Stimulated activated naive CD8-positive, alpha-beta T cell treated with anti-CD3 and anti-CD28 coated beads, Interleukin-15, amount 100 ng/mL, for 72 hours (primary cell): ENCODE measurements at regions not wholly inside any gene's neighbourhood (a gene's known extent, or its start where the extent isn't known, plus 50 kb on each side); places are given as distances from the start of the nearest gene placed in this dataset.
A peak's percentile ranks its signal among the peaks of the same experiment; 100 is the strongest.

Experiments
- ATAC-seq: fragments of 150-1000 bp; cut with Tn5 transposase; 2 replicates; pipeline ENCODE4 v1.10.0; 2021; ENCODE audit warnings: mild to moderate bottlenecking, moderate library complexity
- DNase-seq, 2 donors: peaks; one replicate each; pipeline ENCODE4 v3.0.0; 2021 to 2022
- H3K27ac Mint-ChIP-seq, 2 donors: one replicate each; pipeline ENCODE4 v1.8.0; 2022; ENCODE audit warnings: mild to moderate bottlenecking in 2 of 2, mixed read lengths in 2 of 2, moderate library complexity in 2 of 2
- H3K27me3 Mint-ChIP-seq: one replicate; pipeline ENCODE4 v1.8.0; 2022; ENCODE audit warnings: mixed read lengths
- H3K4me1 Mint-ChIP-seq: one replicate; pipeline ENCODE4 v1.8.0; 2022; ENCODE audit warnings: mild to moderate bottlenecking, mixed read lengths
- H3K4me3 Mint-ChIP-seq, 2 donors: one replicate each; pipeline ENCODE4 v1.8.0; 2022; ENCODE audit warnings: mild to moderate bottlenecking in 2 of 2, mixed read lengths in 2 of 2, moderate library complexity in 1 of 2
- H3K9me3 Mint-ChIP-seq, 2 donors: one replicate each; pipeline ENCODE4 v1.8.0; 2022; ENCODE audit warnings: mixed read lengths in 2 of 2

- Mint-ChIP-seq H3K27me3 (no peaks in the 10 kb centered on the region), H3K27ac (no peak overlapping the region), H3K4me1 (peaks cover 8% of the 10 kb centered on the region), H3K4me3 (no peak overlapping the region), H3K9me3 (no peaks in the 10 kb centered on the region)
- ATAC-seq: no peak
- DNase-seq: no peak
Measured at GRCh38 chr1:212182171-212182570, 103.0 kb upstream of the PPP2R5A start.

DNA sequence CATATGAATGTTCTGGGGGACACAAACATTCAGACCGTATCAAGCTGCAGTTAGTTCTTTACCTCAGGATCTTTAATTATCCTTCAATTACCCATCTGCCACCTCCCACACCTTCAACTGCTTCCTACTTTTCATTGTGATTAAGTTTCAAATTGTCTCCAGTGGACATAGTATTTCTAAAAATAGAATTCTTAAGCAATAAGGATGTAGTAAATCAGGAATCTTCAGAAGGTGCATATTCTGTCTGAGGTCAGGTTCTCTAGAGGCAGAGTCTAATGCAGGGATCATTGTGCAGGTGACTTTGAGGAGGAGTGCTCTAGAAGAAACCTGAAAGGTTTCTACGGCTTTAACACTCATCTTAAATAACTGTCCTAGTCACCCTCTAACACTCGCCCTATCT lies 102.6 kb upstream of the PPP2R5A start:
- Mint-ChIP-seq H3K27ac (no peak overlapping the region), H3K4me3 (no peak overlapping the region), H3K27me3 (no peaks in the 10 kb centered on the region), H3K9me3 (no peaks in the 10 kb centered on the region), H3K4me1 (peaks cover 10% of the 10 kb centered on the region)
- no peak for ATAC-seq
- no peak for DNase-seq

DNA sequence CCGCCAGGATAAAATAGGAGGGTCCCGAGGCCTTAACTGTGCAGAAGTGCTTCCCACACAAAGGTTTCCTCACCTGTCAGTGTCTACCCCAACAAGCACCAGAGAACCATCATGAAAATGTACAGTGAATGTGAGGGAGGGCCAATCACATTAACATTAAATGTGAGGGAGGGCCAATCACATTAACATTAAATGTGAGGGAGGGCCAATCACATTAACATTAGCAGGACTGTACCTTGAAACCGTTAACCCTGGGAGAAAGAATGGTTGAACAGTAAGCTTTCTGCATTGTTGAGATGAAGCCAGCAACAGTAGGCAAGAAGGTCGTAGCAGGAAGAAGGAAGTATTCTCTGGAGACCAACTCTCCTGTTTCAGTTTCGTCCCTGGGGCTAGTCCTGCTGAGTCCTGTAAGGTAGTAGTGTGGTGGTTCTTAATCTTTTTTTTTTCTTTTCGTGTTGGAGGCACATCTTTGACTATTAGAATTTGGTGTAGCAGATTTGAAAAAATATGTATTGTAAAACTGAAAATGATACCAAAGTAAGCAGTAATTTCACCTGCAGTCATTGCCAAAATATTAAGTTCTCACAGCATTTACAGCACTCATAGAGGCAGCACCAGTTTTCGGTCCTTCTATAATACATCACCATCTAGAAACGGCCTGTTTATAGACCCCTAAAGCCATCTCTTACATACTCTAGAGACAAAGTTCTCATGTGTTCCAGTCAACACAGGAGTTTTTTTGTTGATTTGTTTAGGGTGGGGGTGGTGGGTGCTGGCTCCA lies 98.6 kb upstream of the PPP2R5A start:
- peak; percentile 47 for ATAC-seq
- DNase-seq: no peak
- Mint-ChIP-seq H3K27me3 (no peaks in the 10 kb centered on the region), H3K27ac (peak overlapping the region in 1 of 2 donors; percentile 68), H3K4me3 (peak overlapping the region in 1 of 2 donors; percentile 48), H3K4me1 (peaks cover 29% of the 10 kb centered on the region), H3K9me3 (no peaks in the 10 kb centered on the region)

DNA sequence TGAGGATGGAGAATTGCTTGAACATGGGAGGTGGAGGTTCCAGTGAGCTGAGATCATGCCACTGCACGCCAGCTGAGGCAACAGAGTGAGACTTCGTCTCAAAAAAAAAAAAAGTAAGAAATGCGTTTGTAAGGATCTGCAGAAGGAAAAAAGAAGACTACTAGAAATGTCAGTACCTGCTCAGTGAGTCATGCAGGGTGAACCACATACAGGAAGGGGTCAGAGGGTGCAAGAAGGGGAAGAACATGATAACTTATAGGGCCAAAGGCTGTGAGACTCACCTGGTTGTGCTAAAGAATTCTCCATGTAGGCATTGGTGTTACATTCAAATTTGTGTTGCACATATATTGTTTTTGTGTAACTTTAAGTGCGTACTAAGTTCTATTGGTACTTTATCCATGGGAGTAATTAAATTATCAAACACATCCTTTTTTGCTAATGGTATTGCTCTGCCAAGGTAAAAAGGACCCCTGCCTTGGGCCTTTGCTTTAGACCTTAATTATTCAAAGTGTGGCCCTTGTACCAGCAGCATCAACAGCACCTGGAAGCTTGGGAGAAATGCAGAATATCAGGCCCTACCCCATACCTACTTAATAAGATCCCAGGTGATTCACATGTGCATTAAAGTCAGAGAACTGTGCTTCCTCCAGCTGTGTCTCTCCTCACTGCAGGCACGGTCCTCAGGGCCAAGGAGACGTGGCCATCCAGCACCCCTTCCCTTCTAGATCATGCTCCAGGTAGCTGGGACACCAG lies 96.4 kb upstream of the PPP2R5A start:
- ATAC-seq (peak; percentile 98), DNase-seq (peak; percentile 22 to 37)
- Mint-ChIP-seq H3K9me3 (no peaks in the 10 kb centered on the region), H3K4me3 (no peak overlapping the region), H3K27ac (peak overlapping the region in 1 of 2 donors; percentile 10), H3K4me1 (peaks cover 29% of the 10 kb centered on the region), H3K27me3 (no peaks in the 10 kb centered on the region)

DNA sequence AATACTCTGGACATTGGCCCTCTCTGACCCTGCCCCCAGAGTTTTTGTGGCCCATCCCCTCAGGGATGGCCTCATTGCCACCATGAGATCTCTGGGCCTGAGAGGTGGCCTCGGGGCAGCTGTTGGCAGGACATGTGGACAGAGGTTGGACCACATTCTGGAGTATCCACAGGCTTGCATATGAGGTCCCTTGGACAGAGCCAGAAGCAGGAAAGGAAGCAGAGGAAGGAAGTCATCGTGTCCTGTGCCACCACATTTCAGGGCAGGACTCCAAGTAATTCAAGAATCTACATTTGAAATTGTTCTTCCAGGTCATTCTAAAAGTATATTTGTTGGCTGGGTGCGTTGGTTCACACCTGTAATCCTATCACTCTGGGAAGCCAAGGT lies 95.9 kb upstream of the PPP2R5A start:
- Mint-ChIP-seq H3K27ac (no peak overlapping the region), H3K4me1 (peaks cover 29% of the 10 kb centered on the region), H3K27me3 (no peaks in the 10 kb centered on the region), H3K9me3 (peaks cover 0 to 2% of the 10 kb centered on the region in 2 donors), H3K4me3 (no peak overlapping the region)
- DNase-seq (no peak), ATAC-seq (no peak)

GRCh38 chr1:212190169-212190568 lies 95.0 kb upstream of the PPP2R5A start:
- peaks cover 0 to 8% of the 10 kb centered on the region in 2 donors for H3K9me3 Mint-ChIP-seq
- H3K4me1 Mint-ChIP-seq: peaks cover 29% of the 10 kb centered on the region
- H3K27ac Mint-ChIP-seq: no peak overlapping the region

GRCh38 chr1:212192261-212192998 lies 92.8 kb upstream of the PPP2R5A start:
- H3K4me3 Mint-ChIP-seq: no peak overlapping the region
- DNase-seq: no peak
- H3K27ac Mint-ChIP-seq: no peak overlapping the region
- ATAC-seq: no peak
- peaks cover 7 to 8% of the 10 kb centered on the region in 2 donors for H3K9me3 Mint-ChIP-seq
- H3K4me1 Mint-ChIP-seq: peaks cover 20% of the 10 kb centered on the region
- no peaks in the 10 kb centered on the region for H3K27me3 Mint-ChIP-seq

More at GRCh38 chr1:212190169-212190568, 95.0 kb upstream of the PPP2R5A start:
- DNase-seq: no peak
- Mint-ChIP-seq H3K27me3 (no peaks in the 10 kb centered on the region), H3K4me3 (no peak overlapping the region)
- ATAC-seq: no peak

GRCh38 chr1:212196355-212196754 lies 88.9 kb upstream of the PPP2R5A start:
- Mint-ChIP-seq H3K9me3 (peaks cover 7 to 17% of the 10 kb centered on the region in 2 donors), H3K4me3 (no peak overlapping the region), H3K27ac (no peak overlapping the region), H3K27me3 (no peaks in the 10 kb centered on the region), H3K4me1 (no peaks in the 10 kb centered on the region)
- DNase-seq (no peak), ATAC-seq (no peak)

- Mint-ChIP-seq H3K4me3 (no peak overlapping the region), H3K9me3 (peaks cover 0 to 15% of the 10 kb centered on the region in 2 donors), H3K27me3 (no peaks in the 10 kb centered on the region), H3K4me1 (peaks cover 6% of the 10 kb centered on the region), H3K27ac (no peak overlapping the region)
- DNase-seq (no peak), ATAC-seq (no peak)
Measured at GRCh38 chr1:212201461-212201860, 83.7 kb upstream of the PPP2R5A start.

DNA sequence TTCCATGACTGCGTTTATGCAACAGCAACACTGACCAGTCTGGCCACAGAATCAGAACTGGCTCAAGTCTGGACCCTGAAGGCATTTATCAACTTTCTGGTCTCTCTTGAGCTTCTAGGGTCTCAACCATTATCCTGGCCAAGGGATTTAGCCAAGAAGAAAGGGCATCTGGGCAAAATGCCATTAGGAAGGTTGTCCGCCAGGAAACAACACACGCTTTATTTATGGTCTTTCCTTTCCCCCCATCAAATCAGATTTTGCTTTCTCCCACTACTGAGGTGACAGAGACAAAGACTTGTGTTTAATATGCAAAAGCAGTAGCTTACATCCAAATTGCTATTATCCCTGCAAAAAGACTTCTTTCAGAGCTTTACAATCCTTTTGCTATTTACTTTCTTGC lies 81.6 kb upstream of the PPP2R5A start:
- ATAC-seq: no peak
- Mint-ChIP-seq H3K4me3 (no peak overlapping the region), H3K4me1 (peaks cover 6% of the 10 kb centered on the region), H3K27ac (no peak overlapping the region), H3K27me3 (no peaks in the 10 kb centered on the region), H3K9me3 (peaks cover 0 to 15% of the 10 kb centered on the region in 2 donors)
- DNase-seq: no peak

DNA sequence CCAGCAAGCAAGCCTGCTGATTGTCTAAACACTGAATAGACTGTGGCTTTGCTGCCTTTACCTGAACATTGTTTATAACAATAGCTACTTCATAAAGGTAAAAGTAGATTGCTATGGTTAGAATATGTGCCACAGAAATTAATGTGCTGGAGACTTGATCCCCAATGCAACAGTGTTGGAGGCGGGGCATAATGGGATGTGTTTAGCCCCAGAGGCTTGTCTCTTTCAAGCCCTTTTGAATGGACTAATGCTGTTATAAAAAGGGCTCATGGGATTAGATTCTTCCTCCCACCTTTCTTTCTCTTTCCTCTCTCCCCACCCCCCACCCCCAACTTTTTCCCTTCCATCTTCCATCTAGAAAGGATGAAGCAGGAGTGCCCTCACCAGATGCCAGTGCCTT lies 80.2 kb upstream of the PPP2R5A start:
- ATAC-seq (no peak), DNase-seq (no peak)
- Mint-ChIP-seq H3K27me3 (no peaks in the 10 kb centered on the region), H3K4me1 (peaks cover 6% of the 10 kb centered on the region), H3K4me3 (no peak overlapping the region), H3K9me3 (peaks cover 0 to 15% of the 10 kb centered on the region in 2 donors), H3K27ac (no peak overlapping the region)

GRCh38 chr1:212205843-212206242 lies 79.4 kb upstream of the PPP2R5A start:
- no peak overlapping the region for H3K4me3 Mint-ChIP-seq
- no peak for ATAC-seq
- DNase-seq: no peak
- H3K4me1 Mint-ChIP-seq: peaks cover 6% of the 10 kb centered on the region
- no peaks in the 10 kb centered on the region for H3K27me3 Mint-ChIP-seq
- no peak overlapping the region for H3K27ac Mint-ChIP-seq
- peaks cover 0 to 10% of the 10 kb centered on the region in 2 donors for H3K9me3 Mint-ChIP-seq

- Mint-ChIP-seq H3K27ac (no peak overlapping the region), H3K27me3 (no peaks in the 10 kb centered on the region), H3K9me3 (peaks cover 0 to 7% of the 10 kb centered on the region in 2 donors), H3K4me1 (peaks cover 6% of the 10 kb centered on the region), H3K4me3 (no peak overlapping the region)
- DNase-seq (no peak), ATAC-seq (no peak)
Measured at GRCh38 chr1:212207118-212207517, 78.1 kb upstream of the PPP2R5A start.

GRCh38 chr1:212207822-212208520 lies 77.2 kb upstream of the PPP2R5A start:
- Mint-ChIP-seq H3K27ac (no peak overlapping the region), H3K9me3 (no peaks in the 10 kb centered on the region), H3K4me3 (no peak overlapping the region), H3K4me1 (no peaks in the 10 kb centered on the region), H3K27me3 (no peaks in the 10 kb centered on the region)
- ATAC-seq (no peak), DNase-seq (no peak)

GRCh38 chr1:212208978-212209644 lies 76.1 kb upstream of the PPP2R5A start:
- Mint-ChIP-seq H3K27ac (no peak overlapping the region), H3K4me3 (no peak overlapping the region), H3K4me1 (no peaks in the 10 kb centered on the region), H3K9me3 (no peaks in the 10 kb centered on the region), H3K27me3 (no peaks in the 10 kb centered on the region)
- DNase-seq: no peak
- ATAC-seq: no peak
